ENCODE measurements at regions not wholly inside any gene's neighbourhood (a gene's known extent, or its start where the extent isn't known, plus 50 kb on each side); places are given as distances from the start of the nearest gene placed in this dataset.

DNA sequence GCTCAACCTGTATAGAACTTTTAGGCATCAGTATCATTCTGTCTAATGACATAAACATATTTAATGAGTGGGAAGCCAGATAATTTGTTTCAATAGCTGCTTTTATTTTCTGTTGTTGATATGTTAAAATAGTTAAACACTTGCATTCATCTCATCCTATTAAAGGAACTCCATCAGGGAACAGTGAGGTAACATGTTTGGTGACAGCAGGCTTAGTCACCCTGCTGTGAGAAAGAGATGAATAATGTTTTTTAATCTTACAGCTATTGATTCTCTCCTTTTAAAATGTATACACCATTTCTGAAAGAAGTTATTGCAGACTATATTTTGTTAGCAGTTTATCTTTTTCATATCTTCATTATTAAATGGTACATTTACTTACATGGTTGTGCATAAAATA lies 123.3 kb upstream of the CWC22 start:
- H3K27me3 ChIP-seq (replicated peaks; ENCODE audit: insufficient read depth, low read length), result no peaks in the 10 kb centered on the region
- no peak for DNase-seq
- TF ChIP-seq, protein P1, sequence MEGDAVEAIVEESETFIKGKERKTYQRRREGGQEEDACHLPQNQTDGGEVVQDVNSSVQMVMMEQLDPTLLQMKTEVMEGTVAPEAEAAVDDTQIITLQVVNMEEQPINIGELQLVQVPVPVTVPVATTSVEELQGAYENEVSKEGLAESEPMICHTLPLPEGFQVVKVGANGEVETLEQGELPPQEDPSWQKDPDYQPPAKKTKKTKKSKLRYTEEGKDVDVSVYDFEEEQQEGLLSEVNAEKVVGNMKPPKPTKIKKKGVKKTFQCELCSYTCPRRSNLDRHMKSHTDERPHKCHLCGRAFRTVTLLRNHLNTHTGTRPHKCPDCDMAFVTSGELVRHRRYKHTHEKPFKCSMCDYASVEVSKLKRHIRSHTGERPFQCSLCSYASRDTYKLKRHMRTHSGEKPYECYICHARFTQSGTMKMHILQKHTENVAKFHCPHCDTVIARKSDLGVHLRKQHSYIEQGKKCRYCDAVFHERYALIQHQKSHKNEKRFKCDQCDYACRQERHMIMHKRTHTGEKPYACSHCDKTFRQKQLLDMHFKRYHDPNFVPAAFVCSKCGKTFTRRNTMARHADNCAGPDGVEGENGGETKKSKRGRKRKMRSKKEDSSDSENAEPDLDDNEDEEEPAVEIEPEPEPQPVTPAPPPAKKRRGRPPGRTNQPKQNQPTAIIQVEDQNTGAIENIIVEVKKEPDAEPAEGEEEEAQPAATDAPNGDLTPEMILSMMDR (IDR thresholded peaks at IDR 0.05; ENCODE audit: low read length), result no peak
- TF ChIP-seq EZH2 (optimal IDR thresholded peaks at IDR 0.05; ENCODE audit: low read depth, low read length) (no peak), EZH2phosphoT487 (IDR thresholded peaks at IDR 0.05; ENCODE audit: low read length) (no peak)
- H3K9me2 ChIP-seq (replicated peaks; ENCODE audit: insufficient read depth, low read length), result no peaks in the 10 kb centered on the region
- H3K79me2 ChIP-seq (ENCODE audit: low read length), result no peaks in the 10 kb centered on the region
- no peaks in the 10 kb centered on the region for H4K20me1 ChIP-seq (ENCODE audit: insufficient read depth, low read length)
- H3K9ac ChIP-seq (ENCODE audit: low read length), result no peak overlapping the region
- no peak overlapping the region for H3K4me3 ChIP-seq (ENCODE audit: low read length)
- H3K36me3 ChIP-seq (replicated peaks; ENCODE audit: insufficient read depth, low read length), result no peaks in the 10 kb centered on the region
- no peaks in the 10 kb centered on the region for H3K4me1 ChIP-seq (ENCODE audit: low read length)
- H3K4me2 ChIP-seq (ENCODE audit: low read depth, low read length), result no peak overlapping the region
- no peak overlapping the region for H2AFZ ChIP-seq (ENCODE audit: low read length)
- H3K9me3 ChIP-seq (replicated peaks; ENCODE audit: insufficient read depth, low read length), result no peaks in the 10 kb centered on the region
- no peak overlapping the region for H3K27ac ChIP-seq (ENCODE audit: low read length)
- no peaks in the 10 kb centered on the region for H3F3A ChIP-seq (ENCODE audit: insufficient read depth, low read length)

DNA sequence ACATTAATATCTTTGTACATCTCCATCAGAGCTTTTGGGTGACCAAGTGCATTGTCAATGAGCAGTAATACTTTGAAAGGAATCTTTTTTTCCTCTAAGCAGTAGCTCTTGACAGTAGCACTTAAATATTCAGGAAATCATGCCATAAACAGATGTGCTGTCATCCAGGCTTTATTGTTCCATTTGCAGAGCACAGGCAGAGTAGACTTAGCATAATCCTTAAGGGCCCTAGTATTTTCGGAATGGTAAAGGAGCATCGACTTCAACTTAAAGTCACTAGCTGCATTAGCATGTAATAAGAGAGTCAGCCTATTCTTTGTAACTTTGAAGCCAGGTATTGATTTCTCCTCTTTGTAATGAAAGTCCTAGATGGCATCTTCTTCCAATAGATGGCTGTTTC lies 121.8 kb upstream of the CWC22 start:
- Histone ChIP-seq H3K9me3 (replicated peaks; ENCODE audit: insufficient read depth, low read length) (no peaks in the 10 kb centered on the region), H3K79me2 (ENCODE audit: low read length) (no peaks in the 10 kb centered on the region), H3K4me3 (ENCODE audit: low read length) (no peak overlapping the region), H3K36me3 (replicated peaks; ENCODE audit: insufficient read depth, low read length) (no peaks in the 10 kb centered on the region), H3K9ac (ENCODE audit: low read length) (no peak overlapping the region), H3K9me2 (replicated peaks; ENCODE audit: insufficient read depth, low read length) (no peaks in the 10 kb centered on the region), H3K4me1 (ENCODE audit: low read length) (no peaks in the 10 kb centered on the region), H3K27me3 (replicated peaks; ENCODE audit: insufficient read depth, low read length) (no peaks in the 10 kb centered on the region), H2AFZ (ENCODE audit: low read length) (no peak overlapping the region), H3K4me2 (ENCODE audit: low read depth, low read length) (no peak overlapping the region), H4K20me1 (ENCODE audit: insufficient read depth, low read length) (no peaks in the 10 kb centered on the region), H3K27ac (ENCODE audit: low read length) (no peak overlapping the region), H3F3A (ENCODE audit: insufficient read depth, low read length) (no peaks in the 10 kb centered on the region)
- no peak for DNase-seq
- TF ChIP-seq EZH2 (optimal IDR thresholded peaks at IDR 0.05; ENCODE audit: low read depth, low read length), result no peak
- no peak for TF ChIP-seq EZH2phosphoT487 (IDR thresholded peaks at IDR 0.05; ENCODE audit: low read length)
- TF ChIP-seq, protein P1 (IDR thresholded peaks at IDR 0.05; ENCODE audit: low read length), result no peak

DNA sequence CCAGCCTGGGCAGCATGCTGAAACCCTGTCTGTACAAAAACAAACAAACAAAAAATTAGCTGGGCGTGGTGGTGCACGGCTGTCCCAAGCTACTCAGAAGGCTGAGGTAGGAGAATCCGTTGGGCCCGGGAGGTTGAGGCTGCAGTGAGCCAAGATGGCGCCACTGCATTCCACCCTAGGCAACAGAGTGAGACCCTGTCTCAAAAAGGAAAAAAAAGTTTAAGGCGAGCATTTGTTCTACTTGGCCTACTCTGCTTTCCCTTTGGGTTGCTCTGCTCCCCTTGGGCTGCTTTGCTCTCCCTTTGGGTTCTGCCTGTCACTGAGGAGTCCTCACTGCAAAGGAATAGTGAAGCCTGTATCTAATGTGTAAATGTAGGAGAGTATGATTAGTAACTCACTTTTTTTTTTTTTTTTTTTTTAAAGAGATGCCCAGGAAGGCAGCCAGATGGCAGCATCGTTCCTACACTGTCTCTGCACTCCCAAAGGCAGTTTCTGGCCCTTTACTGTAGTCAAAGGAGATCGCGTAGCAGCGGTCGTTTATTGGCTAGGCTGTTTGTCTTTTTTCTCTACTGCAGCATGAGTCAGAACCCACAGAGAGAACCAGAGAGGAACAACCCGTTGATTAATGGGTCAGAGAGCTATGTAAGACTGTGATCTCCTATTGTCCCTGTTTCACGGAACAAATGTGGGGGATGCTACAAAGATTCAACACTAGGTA lies 118.3 kb upstream of the CWC22 start:
- Histone ChIP-seq H3K9me3 (replicated peaks; ENCODE audit: insufficient read depth, low read length) (no peaks in the 10 kb centered on the region), H3K4me3 (ENCODE audit: low read length) (no peak overlapping the region; the same call in 1 of the 2 replicates), H3K9ac (ENCODE audit: low read length) (no peak overlapping the region), H2AFZ (ENCODE audit: low read length) (peak overlapping the region; percentile 56), H3K4me2 (ENCODE audit: low read depth, low read length) (peak overlapping the region; percentile 30; the same call in 1 of the 2 replicates), H3K79me2 (ENCODE audit: low read length) (no peaks in the 10 kb centered on the region), H3K36me3 (replicated peaks; ENCODE audit: insufficient read depth, low read length) (no peaks in the 10 kb centered on the region), H4K20me1 (ENCODE audit: insufficient read depth, low read length) (no peaks in the 10 kb centered on the region), H3K9me2 (replicated peaks; ENCODE audit: insufficient read depth, low read length) (no peaks in the 10 kb centered on the region), H3F3A (ENCODE audit: insufficient read depth, low read length) (no peaks in the 10 kb centered on the region), H3K4me1 (ENCODE audit: low read length) (no peaks in the 10 kb centered on the region), H3K27ac (ENCODE audit: low read length) (no peak overlapping the region), H3K27me3 (replicated peaks; ENCODE audit: insufficient read depth, low read length) (no peaks in the 10 kb centered on the region)
- DNase-seq, result peak; percentile 78
- TF ChIP-seq, protein P1 (IDR thresholded peaks at IDR 0.05; ENCODE audit: low read length), result peak; percentile 67
- TF ChIP-seq EZH2phosphoT487 (IDR thresholded peaks at IDR 0.05; ENCODE audit: low read length), result no peak
- TF ChIP-seq EZH2 (optimal IDR thresholded peaks at IDR 0.05; ENCODE audit: low read depth, low read length), result no peak
